GM12891 (cell line): ENCODE measurements at regions not wholly inside any gene's neighbourhood (a gene's known extent, or its start where the extent isn't known, plus 50 kb on each side); places are given as distances from the start of the nearest gene placed in this dataset.

Source experiments
- POLR2A ChIP-seq: IDR thresholded peaks from 2 replicates; pipeline ENCODE4 v1.6.1; 2011; ENCODE audit warnings: low read depth, low read length, control low read depth
- POLR2AphosphoS5 ChIP-seq: IDR thresholded peaks from 2 replicates; pipeline ENCODE4 v1.6.1; 2011; ENCODE audit warnings: low read depth, low read length, control low read depth

DNA sequence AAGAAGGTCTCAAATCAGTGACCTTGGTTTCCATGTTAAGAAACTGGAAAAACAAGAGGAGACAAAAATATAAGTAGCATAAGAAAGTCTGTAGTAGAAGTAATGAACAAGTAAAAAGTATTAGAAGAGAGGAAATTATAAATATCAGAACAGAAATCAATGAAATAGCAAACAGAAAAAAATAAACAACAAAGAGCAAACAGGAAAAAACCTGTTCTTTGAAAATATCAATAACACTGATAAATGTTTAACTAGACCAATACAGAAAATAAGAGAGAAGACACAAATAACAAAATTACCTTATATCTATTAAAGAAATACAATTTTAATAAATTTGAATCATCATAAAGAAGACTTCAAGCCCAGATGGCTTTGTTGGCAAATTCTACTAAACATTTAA lies 113.3 kb downstream of the MAIP1 start:
- TF ChIP-seq POLR2AphosphoS5 (no peak), POLR2A (no peak)
